ENCODE measurements at regions not wholly inside any gene's neighbourhood (a gene's known extent, or its start where the extent isn't known, plus 50 kb on each side); places are given as distances from the start of the nearest gene placed in this dataset.

DNA sequence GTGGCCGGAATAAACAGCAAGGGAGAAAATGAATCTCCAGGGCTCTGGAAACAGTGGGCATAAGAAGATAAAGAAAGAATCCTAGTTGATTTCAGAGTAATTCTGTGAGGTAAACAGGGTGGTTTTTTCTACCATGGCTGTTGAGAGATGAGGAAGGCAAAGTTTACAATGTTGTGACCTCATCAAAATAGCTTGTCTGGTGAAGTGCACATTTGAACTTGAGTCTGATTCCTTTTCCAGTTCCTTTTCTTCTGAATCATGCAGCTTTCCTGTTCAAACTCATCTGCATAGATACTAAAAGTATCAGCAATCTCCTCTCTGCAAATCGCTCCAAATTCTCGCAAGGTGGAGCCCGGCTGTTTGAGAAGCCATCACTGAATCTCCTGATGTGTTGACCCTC lies 161.7 kb downstream of the PLPP3 start:
- TF ChIP-seq POLR2A (IDR thresholded peaks at IDR 0.05) (no peak), POLR2AphosphoS5 (IDR thresholded peaks at IDR 0.05) (no peak)
- TF ChIP-seq, protein P1, sequence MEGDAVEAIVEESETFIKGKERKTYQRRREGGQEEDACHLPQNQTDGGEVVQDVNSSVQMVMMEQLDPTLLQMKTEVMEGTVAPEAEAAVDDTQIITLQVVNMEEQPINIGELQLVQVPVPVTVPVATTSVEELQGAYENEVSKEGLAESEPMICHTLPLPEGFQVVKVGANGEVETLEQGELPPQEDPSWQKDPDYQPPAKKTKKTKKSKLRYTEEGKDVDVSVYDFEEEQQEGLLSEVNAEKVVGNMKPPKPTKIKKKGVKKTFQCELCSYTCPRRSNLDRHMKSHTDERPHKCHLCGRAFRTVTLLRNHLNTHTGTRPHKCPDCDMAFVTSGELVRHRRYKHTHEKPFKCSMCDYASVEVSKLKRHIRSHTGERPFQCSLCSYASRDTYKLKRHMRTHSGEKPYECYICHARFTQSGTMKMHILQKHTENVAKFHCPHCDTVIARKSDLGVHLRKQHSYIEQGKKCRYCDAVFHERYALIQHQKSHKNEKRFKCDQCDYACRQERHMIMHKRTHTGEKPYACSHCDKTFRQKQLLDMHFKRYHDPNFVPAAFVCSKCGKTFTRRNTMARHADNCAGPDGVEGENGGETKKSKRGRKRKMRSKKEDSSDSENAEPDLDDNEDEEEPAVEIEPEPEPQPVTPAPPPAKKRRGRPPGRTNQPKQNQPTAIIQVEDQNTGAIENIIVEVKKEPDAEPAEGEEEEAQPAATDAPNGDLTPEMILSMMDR (IDR thresholded peaks at IDR 0.05 in 8 of 11, conservative IDR thresholded peaks at IDR 0.05 in 3 of 11): no peak
- no peak for DNase-seq
- Histone ChIP-seq H3K4me1 (peaks cover 0 to 31% (median 15%) of the 10 kb centered on the region in 6 donors), H3K9me3 (no peaks in the 10 kb centered on the region), H3K36me3 (no peaks in the 10 kb centered on the region), H3K27ac (peak overlapping the region in 6 of 8 donors; percentile 13 to 66 (median 57)), H3K4me3 (no peak overlapping the region), H3K27me3 (replicated peaks in 1 of 7) (no peaks in the 10 kb centered on the region)
- intact Hi-C loops (cut with DNase I; ENCODE audit: low total_unique reads): loop anchor here (5.0 kb wide), 1 partner anchor 160 kb away; the partner anchor contains the start of gene PLPP3
- 70 to 82% (median 77%) methylated on average over 4 of the region's 4 CpGs for WGBS, 5 donors

DNA sequence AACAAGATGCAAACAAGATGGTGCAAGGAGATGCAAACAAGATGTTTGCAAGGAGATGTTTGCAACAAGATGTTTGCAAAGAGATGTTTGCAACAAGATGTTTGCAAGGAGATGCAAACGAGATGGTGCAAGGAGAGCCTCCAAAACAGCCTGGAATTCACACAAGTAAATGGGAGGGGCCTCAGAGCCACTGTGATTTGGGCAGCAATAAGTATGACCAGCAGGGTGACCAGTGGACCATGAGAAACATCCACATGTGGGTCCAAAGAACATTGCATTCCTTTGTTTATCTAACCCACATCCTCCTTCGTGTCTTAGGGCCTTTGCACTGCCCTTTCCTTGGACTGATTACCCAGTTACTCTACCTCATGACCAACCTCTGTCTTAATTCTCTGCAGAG lies 162.9 kb downstream of the PLPP3 start:
- intact Hi-C loops (cut with DNase I; ENCODE audit: low total_unique reads): loop anchor here (5.0 kb wide), 1 partner anchor 161 kb away; the partner anchor contains the start of gene PLPP3
- H3K9me3 ChIP-seq: no peaks in the 10 kb centered on the region
- 39 to 76% (median 66%) methylated on average over 2 of the region's 2 CpGs for WGBS, 5 donors
- H3K27ac ChIP-seq: no peak overlapping the region
- H3K4me3 ChIP-seq: no peak overlapping the region
- TF ChIP-seq POLR2AphosphoS5 (IDR thresholded peaks at IDR 0.05) (no peak), POLR2A (IDR thresholded peaks at IDR 0.05) (no peak)
- TF ChIP-seq, protein P1 (IDR thresholded peaks at IDR 0.05 in 8 of 11, conservative IDR thresholded peaks at IDR 0.05 in 3 of 11): peak in 1 of 11 experiments; percentile 15
- no peaks in the 10 kb centered on the region for H3K36me3 ChIP-seq
- H3K27me3 ChIP-seq (replicated peaks in 1 of 7): no peaks in the 10 kb centered on the region
- H3K4me1 ChIP-seq: peaks cover 0 to 29% (median 15%) of the 10 kb centered on the region in 6 donors
- DNase-seq: no peak

DNA sequence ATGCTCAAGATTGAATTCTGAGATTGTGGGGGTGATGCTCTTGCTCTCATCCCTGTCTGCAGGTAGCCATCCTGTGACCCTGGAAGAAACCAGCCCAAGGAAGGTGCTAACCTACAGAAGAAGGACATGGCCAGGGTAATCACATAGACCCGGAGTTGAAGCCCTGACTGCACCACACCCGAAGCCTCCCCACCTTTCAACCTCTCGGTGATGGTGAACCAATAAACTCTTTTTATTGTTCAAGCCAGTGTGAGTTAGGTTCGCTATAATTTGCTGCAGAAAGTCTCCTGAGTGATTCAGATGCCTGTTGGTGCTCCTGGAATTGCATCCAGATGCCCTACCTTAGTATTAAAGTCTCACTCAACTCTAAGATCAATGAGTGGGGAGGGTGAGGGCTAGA lies 163.6 kb downstream of the PLPP3 start:
- Histone ChIP-seq H3K4me1 (peaks cover 0 to 31% (median 15%) of the 10 kb centered on the region in 6 donors), H3K9me3 (no peaks in the 10 kb centered on the region), H3K27me3 (replicated peaks in 1 of 7) (no peaks in the 10 kb centered on the region), H3K4me3 (no peak overlapping the region), H3K36me3 (no peaks in the 10 kb centered on the region), H3K27ac (no peak overlapping the region)
- no peak for DNase-seq
- 82 to 94% (median 90%) methylated on average over 4 of the region's 4 CpGs for WGBS, 5 donors
- intact Hi-C loops (cut with DNase I; ENCODE audit: low total_unique reads): loop anchor here (5.0 kb wide), 1 partner anchor 162 kb away; the partner anchor contains the start of gene PLPP3
- TF ChIP-seq POLR2A (IDR thresholded peaks at IDR 0.05): no peak
- no peak for TF ChIP-seq POLR2AphosphoS5 (IDR thresholded peaks at IDR 0.05)
- TF ChIP-seq, protein P1 (IDR thresholded peaks at IDR 0.05 in 8 of 11, conservative IDR thresholded peaks at IDR 0.05 in 3 of 11): no peak

DNA sequence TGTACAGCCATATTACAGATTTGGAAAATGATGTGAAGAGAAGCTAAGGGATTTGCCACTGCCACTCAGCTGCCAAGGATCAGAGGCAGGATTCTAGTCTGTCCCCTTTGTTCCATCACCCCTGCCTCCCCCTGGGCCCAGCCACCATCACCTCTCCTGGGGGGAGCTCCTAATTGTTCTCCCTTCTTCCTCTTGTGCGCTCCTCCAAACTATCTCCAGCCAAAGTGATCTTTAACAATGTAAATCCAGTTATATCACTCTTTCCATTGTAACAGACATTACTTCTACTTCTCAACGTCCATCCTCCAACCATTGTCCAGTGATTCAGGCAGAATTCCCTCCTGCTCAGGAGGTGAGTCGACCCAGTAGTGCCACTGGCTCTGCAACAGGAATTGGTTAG lies 164.1 kb downstream of the PLPP3 start:
- Histone ChIP-seq H3K27me3 (replicated peaks in 1 of 7) (no peaks in the 10 kb centered on the region), H3K9me3 (no peaks in the 10 kb centered on the region), H3K36me3 (no peaks in the 10 kb centered on the region), H3K27ac (no peak overlapping the region), H3K4me3 (no peak overlapping the region), H3K4me1 (peaks cover 0 to 31% (median 15%) of the 10 kb centered on the region in 6 donors)
- no peak for TF ChIP-seq POLR2A (IDR thresholded peaks at IDR 0.05)
- TF ChIP-seq, protein P1 (IDR thresholded peaks at IDR 0.05 in 8 of 11, conservative IDR thresholded peaks at IDR 0.05 in 3 of 11): no peak
- TF ChIP-seq POLR2AphosphoS5 (IDR thresholded peaks at IDR 0.05): no peak
- WGBS, 5 donors: 76 to 89% (median 80%) methylated on average over 3 of the region's 3 CpGs
- no peak for DNase-seq
- intact Hi-C loops (cut with DNase I; ENCODE audit: low total_unique reads): loop anchor here (5.0 kb wide), 1 partner anchor 162 kb away; the partner anchor contains the start of gene PLPP3
